DND-41 (cell line): ENCODE measurements at regions not wholly inside any gene's neighbourhood (a gene's known extent, or its start where the extent isn't known, plus 50 kb on each side); places are given as distances from the start of the nearest gene placed in this dataset.

Source experiments
- ATAC-seq: fragments of 200-7000 bp; cut with Tn5 transposase; 3 replicates; pipeline ENCODE4 v1.9.1; 2021; ENCODE audit warnings: low read depth; ENCODE audit not compliant: insufficient read depth
- DNase-seq: peaks from one replicate; pipeline ENCODE4 v3.0.0-alpha.2; 2020
- H2AFZ ChIP-seq: 2 replicates; pipeline ENCODE4 v1.6.0; 2012; ENCODE audit warnings: low read depth, low read length
- H3K27ac ChIP-seq: 2 replicates; pipeline ENCODE4 v1.5.1; 2012; ENCODE audit warnings: low read length, inconsistent platforms
- H3K27me3 ChIP-seq: fragments of 200-600 bp; sonication (generic); 2 replicates; pipeline ENCODE4 v1.6.0; 2012; ENCODE audit warnings: low read length, mild to moderate bottlenecking, inconsistent platforms; ENCODE audit not compliant: insufficient read depth, poor library complexity
- H3K36me3 ChIP-seq: 2 replicates; pipeline ENCODE4 v1.5.1; 2012; ENCODE audit warnings: low read length, inconsistent platforms; ENCODE audit not compliant: insufficient read depth
- H3K4me1 ChIP-seq: 2 replicates; pipeline ENCODE4 v1.5.1; 2012; ENCODE audit warnings: mild to moderate bottlenecking, low read length; ENCODE audit not compliant: insufficient read depth
- H3K4me2 ChIP-seq: 2 replicates; pipeline ENCODE4 v1.6.0; 2012; ENCODE audit warnings: mild to moderate bottlenecking, moderate library complexity, low read length, inconsistent platforms; ENCODE audit not compliant: insufficient read depth
- H3K4me3 ChIP-seq, 2 experiments: fragments of 200-600 bp in 1 of 2; shearing (Covaris generic) in 1 of 2; 2 replicates each; pipeline ENCODE4 v1.5.1; 2012 to 2016; ENCODE audit warnings: inconsistent platforms in 2 of 2, low read length in 2 of 2, mild to moderate bottlenecking in 2 of 2, low read depth in 1 of 2, moderate library complexity in 1 of 2
- H3K79me2 ChIP-seq: 2 replicates; pipeline ENCODE4 v1.6.0; 2012; ENCODE audit warnings: low read length, inconsistent platforms; ENCODE audit not compliant: insufficient read depth
- H3K9ac ChIP-seq: 2 replicates; pipeline ENCODE4 v1.6.0; 2012; ENCODE audit warnings: low read depth, mild to moderate bottlenecking, inconsistent platforms, low read length, moderate library complexity
- H3K9me3 ChIP-seq: 2 replicates; pipeline ENCODE4 v1.5.1; 2012; ENCODE audit warnings: low read length, moderate library complexity, mild to moderate bottlenecking, inconsistent platforms; ENCODE audit not compliant: insufficient read depth, severe bottlenecking
- H4K20me1 ChIP-seq: 2 replicates; pipeline ENCODE4 v1.6.0; 2012; ENCODE audit warnings: low read length; ENCODE audit not compliant: insufficient read depth
- EZH2 ChIP-seq: IDR thresholded peaks from 3 replicates; pipeline ENCODE4 v1.6.1; 2012; ENCODE audit warnings: borderline replicate concordance, low read depth, mild to moderate bottlenecking, moderate library complexity, low read length, inconsistent platforms; ENCODE audit not compliant: severe bottlenecking
- TF ChIP-seq, protein P1 (sequence below): IDR thresholded peaks from 2 replicates; pipeline ENCODE4 v1.5.1; 2012; ENCODE audit warnings: borderline replicate concordance, low read length, moderate library complexity, mild to moderate bottlenecking; ENCODE audit not compliant: poor library complexity, severe bottlenecking; ENCODE audit errors: extremely low read depth

DNA sequence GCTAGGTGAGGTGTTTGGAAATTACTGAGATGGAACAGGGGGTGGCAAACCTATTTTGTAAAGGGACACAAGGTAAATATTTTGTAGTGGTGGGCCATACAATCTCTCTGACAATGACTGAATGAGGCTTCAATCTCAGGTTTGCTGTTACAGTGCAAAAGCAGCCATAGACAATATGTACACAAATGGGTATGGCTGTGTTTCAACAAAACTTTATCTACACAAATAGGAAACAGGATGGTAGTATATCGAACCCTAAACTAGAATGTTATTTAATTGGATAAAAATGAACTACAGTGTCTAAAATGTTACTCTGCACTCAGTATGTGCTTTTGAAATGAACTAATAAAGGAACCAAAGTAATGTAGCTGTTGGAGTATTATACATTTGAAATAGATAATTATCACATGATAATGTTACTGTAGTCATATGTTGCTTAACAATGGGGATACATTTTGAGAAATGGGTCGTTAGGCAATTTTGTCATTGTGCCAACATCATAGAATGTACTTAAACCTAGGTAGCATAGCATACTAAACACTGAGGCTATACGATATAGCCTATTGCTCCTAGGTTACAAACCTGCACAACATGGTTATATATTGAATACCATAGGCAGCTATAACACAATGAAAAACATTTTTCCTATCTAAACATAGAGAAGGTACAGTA lies 495.2 kb upstream of the TBL1XR1 start:
- TF ChIP-seq, protein P1, sequence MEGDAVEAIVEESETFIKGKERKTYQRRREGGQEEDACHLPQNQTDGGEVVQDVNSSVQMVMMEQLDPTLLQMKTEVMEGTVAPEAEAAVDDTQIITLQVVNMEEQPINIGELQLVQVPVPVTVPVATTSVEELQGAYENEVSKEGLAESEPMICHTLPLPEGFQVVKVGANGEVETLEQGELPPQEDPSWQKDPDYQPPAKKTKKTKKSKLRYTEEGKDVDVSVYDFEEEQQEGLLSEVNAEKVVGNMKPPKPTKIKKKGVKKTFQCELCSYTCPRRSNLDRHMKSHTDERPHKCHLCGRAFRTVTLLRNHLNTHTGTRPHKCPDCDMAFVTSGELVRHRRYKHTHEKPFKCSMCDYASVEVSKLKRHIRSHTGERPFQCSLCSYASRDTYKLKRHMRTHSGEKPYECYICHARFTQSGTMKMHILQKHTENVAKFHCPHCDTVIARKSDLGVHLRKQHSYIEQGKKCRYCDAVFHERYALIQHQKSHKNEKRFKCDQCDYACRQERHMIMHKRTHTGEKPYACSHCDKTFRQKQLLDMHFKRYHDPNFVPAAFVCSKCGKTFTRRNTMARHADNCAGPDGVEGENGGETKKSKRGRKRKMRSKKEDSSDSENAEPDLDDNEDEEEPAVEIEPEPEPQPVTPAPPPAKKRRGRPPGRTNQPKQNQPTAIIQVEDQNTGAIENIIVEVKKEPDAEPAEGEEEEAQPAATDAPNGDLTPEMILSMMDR, result no peak
- no peak for TF ChIP-seq EZH2
- H3K4me1 ChIP-seq, result peaks cover 29% of the 10 kb centered on the region
- ATAC-seq (no peak), DNase-seq (no peak)
- H3K9ac ChIP-seq, result no peak overlapping the region
- H3K79me2 ChIP-seq, result no peaks in the 10 kb centered on the region
- H2AFZ ChIP-seq, result no peak overlapping the region
- H3K27me3 ChIP-seq, result no peaks in the 10 kb centered on the region
- H3K9me3 ChIP-seq, result no peaks in the 10 kb centered on the region
- no peaks in the 10 kb centered on the region for H4K20me1 ChIP-seq
- H3K27ac ChIP-seq, result no peak overlapping the region
- H3K4me3 ChIP-seq, result no peak overlapping the region
- H3K36me3 ChIP-seq, result no peaks in the 10 kb centered on the region
- no peak overlapping the region for H3K4me2 ChIP-seq

DNA sequence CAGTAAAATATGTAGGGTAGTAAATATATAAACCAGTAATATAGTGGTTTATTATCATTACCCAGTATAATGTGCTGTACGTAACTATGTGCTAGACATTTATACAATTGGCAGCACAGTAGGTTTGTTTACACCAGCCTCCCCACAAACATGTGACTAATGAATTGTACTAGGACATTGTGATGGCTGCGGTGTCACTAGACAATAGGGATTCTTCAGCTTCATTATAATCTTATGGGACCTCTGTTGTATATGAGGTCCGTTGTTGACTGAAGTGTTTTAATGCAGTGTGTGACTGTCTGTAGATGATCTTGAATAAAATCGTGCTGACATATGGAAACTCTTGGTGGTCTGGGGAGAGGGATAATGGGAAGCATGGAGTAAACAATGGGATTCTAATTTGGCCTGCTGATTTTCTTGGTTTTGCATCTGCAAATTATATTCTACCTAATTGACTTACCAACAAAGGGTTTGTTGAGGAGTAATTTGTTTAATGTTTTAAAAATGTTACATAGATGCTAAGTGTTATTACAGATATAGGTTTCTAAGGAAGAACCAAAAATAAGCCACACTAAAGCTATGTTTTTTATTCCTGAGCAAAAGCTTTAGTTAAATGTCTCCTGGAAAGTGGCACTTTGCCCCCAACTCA lies 496.5 kb upstream of the TBL1XR1 start:
- no peaks in the 10 kb centered on the region for H3K9me3 ChIP-seq
- H3K79me2 ChIP-seq, result no peaks in the 10 kb centered on the region
- H3K4me1 ChIP-seq, result peaks cover 29% of the 10 kb centered on the region
- H3K27ac ChIP-seq, result peak overlapping the region; percentile 22
- H3K36me3 ChIP-seq, result no peaks in the 10 kb centered on the region
- no peak overlapping the region for H3K4me3 ChIP-seq
- TF ChIP-seq, protein P1, result no peak
- no peak for TF ChIP-seq EZH2
- no peak overlapping the region for H3K9ac ChIP-seq
- ATAC-seq, result no peak
- H4K20me1 ChIP-seq, result no peaks in the 10 kb centered on the region
- peak overlapping the region; percentile 31; the same call in 1 of the 2 replicates for H3K4me2 ChIP-seq
- no peaks in the 10 kb centered on the region for H3K27me3 ChIP-seq
- DNase-seq, result no peak
- H2AFZ ChIP-seq, result no peak overlapping the region

DNA sequence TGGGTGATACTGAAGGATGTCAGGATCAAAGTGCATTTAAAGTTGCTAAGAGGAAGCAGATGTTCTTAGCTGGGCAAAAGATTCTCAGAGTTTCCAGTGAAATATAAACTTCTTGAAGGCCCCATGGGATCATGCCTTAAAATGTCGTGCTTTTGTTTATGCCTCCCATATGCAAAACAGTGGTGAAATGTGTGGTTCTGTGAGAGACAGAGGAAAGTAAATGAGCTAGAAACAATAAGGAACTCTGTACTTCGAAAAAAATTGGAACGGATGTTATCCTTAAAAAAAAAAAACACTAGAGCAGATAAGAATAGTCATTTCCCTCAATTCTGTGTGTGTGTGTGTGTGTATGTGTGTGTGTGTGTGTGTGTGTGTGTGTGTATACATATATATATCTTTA lies 497.0 kb upstream of the TBL1XR1 start:
- Histone ChIP-seq H3K79me2 (no peaks in the 10 kb centered on the region), H3K27me3 (no peaks in the 10 kb centered on the region), H3K4me1 (peaks cover 29% of the 10 kb centered on the region), H3K4me3 (no peak overlapping the region), H3K9ac (no peak overlapping the region), H3K36me3 (no peaks in the 10 kb centered on the region), H3K27ac (peak overlapping the region; percentile 22), H3K4me2 (peak overlapping the region; percentile 31; the same call in 1 of the 2 replicates), H4K20me1 (no peaks in the 10 kb centered on the region), H2AFZ (no peak overlapping the region), H3K9me3 (no peaks in the 10 kb centered on the region)
- TF ChIP-seq, protein P1, result no peak
- TF ChIP-seq EZH2, result no peak
- peak; percentile 91 for ATAC-seq
- peak; percentile 32 for DNase-seq
